BJ (cell line): ENCODE measurements at regions not wholly inside any gene's neighbourhood (a gene's known extent, or its start where the extent isn't known, plus 50 kb on each side); places are given as distances from the start of the nearest gene placed in this dataset.

Experiments
- CTCF ChIA-PET: fragments of 350-600 bp; formaldehyde crosslinking; extraction: SDS; loops from one replicate; lab custom pipeline; 2021; ENCODE audit warnings: antibody characterized with exemption, inconsistent platforms; lab: Yijun Ruan, JAX
- POLR2A ChIA-PET: fragments of 300-600 bp; sonication (Branson Sonifier 250); formaldehyde crosslinking; extraction: SDS; loops from one replicate; lab custom pipeline; 2021; ENCODE audit warnings: antibody characterized with exemption; lab: Charles Lee
- DNase-seq: peaks from one replicate; pipeline ENCODE4 v3.0.0-alpha.2; 2011; ENCODE audit warnings: low read depth
- H3K27me3 ChIP-seq: 2 replicates; pipeline ENCODE4 v1.6.0; 2011; ENCODE audit warnings: low read length; ENCODE audit not compliant: control insufficient read depth, insufficient read depth
- H3K36me3 ChIP-seq: 2 replicates; pipeline ENCODE4 v1.5.1; 2011; ENCODE audit warnings: low read length; ENCODE audit not compliant: control insufficient read depth, insufficient read depth
- H3K4me3 ChIP-seq: 2 replicates; pipeline ENCODE4 v1.5.1; 2011; ENCODE audit warnings: low read depth, mild to moderate bottlenecking, control low read depth, low read length
- CTCF ChIP-seq: IDR thresholded peaks from 2 replicates; pipeline ENCODE4 v1.5.1; 2011; ENCODE audit warnings: low read depth, mild to moderate bottlenecking, control low read depth, inconsistent platforms, low read length, moderate library complexity; ENCODE audit not compliant: insufficient read depth

GRCh38 chr2:15073664-15074063 lies 441.1 kb downstream of the LRATD1 start:
- ChIA-PET CTCF (no interaction called here), POLR2A (no interaction called here)
- Histone ChIP-seq H3K36me3 (no peaks in the 10 kb centered on the region), H3K27me3 (no peaks in the 10 kb centered on the region), H3K4me3 (no peak overlapping the region)
- TF ChIP-seq CTCF, result no peak
- no peak for DNase-seq

- no peaks in the 10 kb centered on the region for H3K27me3 ChIP-seq
- ChIA-PET POLR2A (no interaction called here), CTCF (no interaction called here)
- H3K4me3 ChIP-seq, result no peak overlapping the region
- H3K36me3 ChIP-seq, result no peaks in the 10 kb centered on the region
- no peak for TF ChIP-seq CTCF
- DNase-seq, result no peak
Observed at GRCh38 chr2:15074319-15074718, 441.8 kb downstream of the LRATD1 start.

- POLR2A ChIA-PET, result no interaction called here
- H3K36me3 ChIP-seq, result no peaks in the 10 kb centered on the region
- no peak overlapping the region for H3K4me3 ChIP-seq
- DNase-seq, result no peak
- TF ChIP-seq CTCF, result no peak
- H3K27me3 ChIP-seq, result no peaks in the 10 kb centered on the region
- CTCF ChIA-PET, result no interaction called here
Observed at GRCh38 chr2:15074751-15075700, 442.5 kb downstream of the LRATD1 start.

GRCh38 chr2:15076668-15077067 lies 444.2 kb downstream of the LRATD1 start:
- DNase-seq, result no peak
- Histone ChIP-seq H3K36me3 (no peaks in the 10 kb centered on the region), H3K4me3 (no peak overlapping the region), H3K27me3 (no peaks in the 10 kb centered on the region)
- no peak for TF ChIP-seq CTCF
- POLR2A ChIA-PET, result no interaction called here
- CTCF ChIA-PET, result no interaction called here

GRCh38 chr2:15081356-15081755 lies 448.8 kb downstream of the LRATD1 start:
- H3K4me3 ChIP-seq, result no peak overlapping the region
- CTCF ChIA-PET, result no interaction called here
- POLR2A ChIA-PET, result no interaction called here
- no peaks in the 10 kb centered on the region for H3K36me3 ChIP-seq
- no peaks in the 10 kb centered on the region for H3K27me3 ChIP-seq
- DNase-seq, result no peak
- no peak for TF ChIP-seq CTCF
